ENCODE measurements at regions not wholly inside any gene's neighbourhood (a gene's known extent, or its start where the extent isn't known, plus 50 kb on each side); places are given as distances from the start of the nearest gene placed in this dataset.

DNA sequence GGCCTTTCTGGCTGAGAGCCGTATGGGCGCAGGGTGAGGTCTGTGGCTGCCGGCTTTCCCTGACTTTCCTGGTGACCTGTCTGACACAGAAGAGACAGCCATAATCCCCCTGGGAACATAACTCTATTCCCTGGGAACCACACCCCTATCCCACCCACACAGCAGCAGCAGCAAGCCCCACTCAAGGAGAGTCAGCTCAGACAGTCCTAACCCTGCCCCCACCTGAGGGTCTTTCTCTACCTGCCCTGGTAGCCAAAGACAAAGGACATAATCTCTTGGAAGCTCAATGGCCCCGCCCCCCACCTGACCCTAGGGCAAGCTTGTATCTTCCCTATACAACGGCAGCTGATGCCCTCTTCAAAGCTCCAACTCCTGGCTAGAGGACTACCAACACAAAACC, 74.6 kb downstream of the PABPC4L start:
- Mint-ChIP-seq H3K27ac (ENCODE audit: unreplicated experiment) (no peak overlapping the region), H3K9me3 (peaks cover 14% of the 10 kb centered on the region), H3K36me3 (ENCODE audit: low read depth) (no peaks in the 10 kb centered on the region), H3K4me3 (no peak overlapping the region), H3K27me3 (ENCODE audit: low read depth) (no peaks in the 10 kb centered on the region), H3K4me1 (no peaks in the 10 kb centered on the region)
- DNase-seq (ENCODE audit: low read depth, low spot score), result no peak
- TF ChIP-seq, protein P1, sequence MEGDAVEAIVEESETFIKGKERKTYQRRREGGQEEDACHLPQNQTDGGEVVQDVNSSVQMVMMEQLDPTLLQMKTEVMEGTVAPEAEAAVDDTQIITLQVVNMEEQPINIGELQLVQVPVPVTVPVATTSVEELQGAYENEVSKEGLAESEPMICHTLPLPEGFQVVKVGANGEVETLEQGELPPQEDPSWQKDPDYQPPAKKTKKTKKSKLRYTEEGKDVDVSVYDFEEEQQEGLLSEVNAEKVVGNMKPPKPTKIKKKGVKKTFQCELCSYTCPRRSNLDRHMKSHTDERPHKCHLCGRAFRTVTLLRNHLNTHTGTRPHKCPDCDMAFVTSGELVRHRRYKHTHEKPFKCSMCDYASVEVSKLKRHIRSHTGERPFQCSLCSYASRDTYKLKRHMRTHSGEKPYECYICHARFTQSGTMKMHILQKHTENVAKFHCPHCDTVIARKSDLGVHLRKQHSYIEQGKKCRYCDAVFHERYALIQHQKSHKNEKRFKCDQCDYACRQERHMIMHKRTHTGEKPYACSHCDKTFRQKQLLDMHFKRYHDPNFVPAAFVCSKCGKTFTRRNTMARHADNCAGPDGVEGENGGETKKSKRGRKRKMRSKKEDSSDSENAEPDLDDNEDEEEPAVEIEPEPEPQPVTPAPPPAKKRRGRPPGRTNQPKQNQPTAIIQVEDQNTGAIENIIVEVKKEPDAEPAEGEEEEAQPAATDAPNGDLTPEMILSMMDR (conservative IDR thresholded peaks at IDR 0.05), result no peak

DNA sequence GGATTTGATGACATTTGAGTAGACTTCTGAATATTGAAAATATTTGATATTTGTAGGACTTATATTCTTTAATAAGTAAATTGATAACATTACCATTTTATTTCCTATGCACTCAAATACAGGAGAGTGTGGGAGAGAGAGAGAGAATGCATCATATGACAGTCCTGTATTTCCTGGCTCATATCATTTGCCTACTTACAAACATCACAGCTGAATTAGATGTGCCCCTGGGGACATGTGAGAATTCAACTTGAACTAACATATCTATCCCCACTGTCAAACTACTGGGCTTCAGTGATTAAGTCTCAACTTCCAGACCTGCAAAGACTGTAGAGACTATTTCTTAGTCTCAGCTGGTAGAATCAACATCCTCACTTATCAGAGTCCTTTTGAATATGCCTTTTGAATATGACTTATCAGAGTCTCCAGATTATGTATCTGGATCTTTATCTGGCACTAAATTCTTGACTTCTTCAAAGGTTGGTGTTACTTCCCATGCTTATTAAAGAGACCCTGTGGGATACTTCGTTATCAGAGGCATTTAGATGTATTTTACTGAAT, 75.5 kb downstream of the PABPC4L start:
- Mint-ChIP-seq H3K9me3 (peaks cover 10% of the 10 kb centered on the region), H3K4me3 (no peak overlapping the region), H3K4me1 (no peaks in the 10 kb centered on the region), H3K27ac (ENCODE audit: unreplicated experiment) (no peak overlapping the region), H3K36me3 (ENCODE audit: low read depth) (no peaks in the 10 kb centered on the region), H3K27me3 (ENCODE audit: low read depth) (no peaks in the 10 kb centered on the region)
- TF ChIP-seq, protein P1 (conservative IDR thresholded peaks at IDR 0.05), result no peak
- no peak for DNase-seq (ENCODE audit: low read depth, low spot score)

DNA sequence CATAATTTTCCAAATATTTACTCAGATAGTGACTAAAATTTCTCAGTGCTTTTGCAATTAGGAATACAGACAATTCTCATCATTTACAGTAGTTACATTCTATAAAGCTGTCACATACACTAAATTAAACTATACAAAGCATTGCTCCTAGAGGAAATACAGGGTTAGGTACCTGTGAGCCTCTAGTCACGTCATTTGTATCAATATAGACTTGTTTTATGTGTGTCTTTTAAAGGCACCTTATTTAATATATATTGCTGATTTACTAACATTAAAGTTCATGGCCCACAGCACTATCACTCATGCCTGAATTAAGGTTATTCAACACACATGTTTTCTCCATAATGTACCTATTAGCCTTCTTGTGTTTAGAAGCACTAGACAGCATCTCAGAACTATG, 78.7 kb downstream of the PABPC4L start:
- Mint-ChIP-seq H3K4me1 (no peaks in the 10 kb centered on the region), H3K27me3 (ENCODE audit: low read depth) (no peaks in the 10 kb centered on the region), H3K27ac (ENCODE audit: unreplicated experiment) (no peak overlapping the region), H3K4me3 (no peak overlapping the region), H3K9me3 (peaks cover 5% of the 10 kb centered on the region), H3K36me3 (ENCODE audit: low read depth) (no peaks in the 10 kb centered on the region)
- DNase-seq (ENCODE audit: low read depth, low spot score), result no peak
- TF ChIP-seq, protein P1 (conservative IDR thresholded peaks at IDR 0.05), result no peak

DNA sequence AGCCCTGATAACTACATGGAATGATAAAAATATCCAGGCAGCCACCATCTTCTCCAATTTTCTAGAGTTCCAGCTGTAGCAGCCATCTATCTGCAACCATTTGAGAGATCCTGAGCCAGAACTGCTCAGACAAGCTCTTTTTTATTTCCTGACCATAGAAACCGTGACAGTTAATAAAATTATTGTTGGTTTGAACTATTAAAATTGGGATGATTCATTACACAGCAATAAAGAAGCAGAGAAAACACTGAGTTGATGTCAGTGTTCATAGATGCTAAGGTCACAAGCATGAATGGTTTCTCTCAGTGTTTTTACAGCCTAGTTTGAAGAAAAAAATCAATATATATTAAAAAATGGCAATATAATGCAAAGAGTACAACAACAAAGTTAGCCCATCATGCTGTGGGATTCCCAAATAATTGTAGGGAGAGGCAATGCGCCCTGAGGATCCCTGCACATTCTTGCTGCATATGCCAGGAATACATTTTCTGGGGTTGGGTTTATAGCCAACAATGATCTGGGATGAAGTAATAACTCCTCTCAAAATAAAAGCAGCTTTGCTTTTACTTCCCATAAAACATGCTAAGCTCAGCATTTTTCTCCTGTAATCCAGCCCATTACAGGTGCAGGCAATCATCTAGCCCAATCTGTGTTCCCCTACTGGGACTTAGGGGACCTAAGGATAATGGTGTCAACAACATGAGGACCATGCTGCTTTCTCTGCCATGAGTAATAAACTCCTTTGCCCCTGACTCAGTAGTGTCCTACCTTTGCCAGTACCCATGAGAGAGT, 84.0 kb downstream of the PABPC4L start:
- DNase-seq (ENCODE audit: low read depth, low spot score), result no peak
- Mint-ChIP-seq H3K4me3 (no peak overlapping the region), H3K4me1 (no peaks in the 10 kb centered on the region), H3K9me3 (no peaks in the 10 kb centered on the region), H3K27me3 (ENCODE audit: low read depth) (no peaks in the 10 kb centered on the region), H3K36me3 (ENCODE audit: low read depth) (no peaks in the 10 kb centered on the region), H3K27ac (ENCODE audit: unreplicated experiment) (no peak overlapping the region)
- TF ChIP-seq, protein P1 (conservative IDR thresholded peaks at IDR 0.05), result no peak

DNA sequence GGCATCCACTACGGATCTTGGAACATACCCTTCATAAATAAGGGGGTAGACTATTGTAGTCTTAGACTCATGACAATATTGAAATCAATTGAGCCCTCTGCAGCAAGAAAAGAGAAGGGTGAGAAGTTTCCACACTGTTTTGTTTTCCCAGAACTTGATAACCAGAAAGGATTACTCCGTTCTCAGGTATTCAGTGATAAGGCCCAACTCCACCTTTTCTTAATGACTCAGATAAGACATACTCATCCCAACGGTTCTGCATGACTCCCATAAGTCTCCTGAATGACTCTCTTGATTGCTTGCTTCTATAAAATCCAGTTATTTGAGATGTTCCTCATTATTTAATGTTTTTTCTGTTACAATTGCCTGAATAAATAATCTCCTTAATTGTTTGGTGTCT, 111.7 kb downstream of the PABPC4L start:
- H3K9me3 Mint-ChIP-seq, result peaks cover 3% of the 10 kb centered on the region
- H3K4me3 Mint-ChIP-seq, result no peak overlapping the region
- no peak for DNase-seq (ENCODE audit: low read depth, low spot score)
- H3K4me1 Mint-ChIP-seq, result no peaks in the 10 kb centered on the region
- TF ChIP-seq, protein P1 (conservative IDR thresholded peaks at IDR 0.05), result no peak
- H3K36me3 Mint-ChIP-seq (ENCODE audit: low read depth), result no peaks in the 10 kb centered on the region
- no peak overlapping the region for H3K27ac Mint-ChIP-seq (ENCODE audit: unreplicated experiment)
- no peaks in the 10 kb centered on the region for H3K27me3 Mint-ChIP-seq (ENCODE audit: low read depth)
